GM23338 (cell line): ENCODE measurements at regions not wholly inside any gene's neighbourhood (a gene's known extent, or its start where the extent isn't known, plus 50 kb on each side); places are given as distances from the start of the nearest gene placed in this dataset.

Experiments
- ATAC-seq: fragments of 200-7000 bp; cut with Tn5 transposase; 3 replicates; pipeline ENCODE4 v1.9.1; 2020
- DNase-seq: peaks from one replicate; pipeline ENCODE4 v3.0.0-alpha.2; 2015; ENCODE audit warnings: low spot score
- H2AFZ ChIP-seq: fragments of 200-600 bp; sonication (generic); 2 replicates; pipeline ENCODE4 v1.8.0; 2016; ENCODE audit warnings: antibody characterized with exemption, mild to moderate bottlenecking, moderate library complexity
- H3F3A ChIP-seq: fragments of 200-600 bp; sonication (generic); replicated peaks from 2 replicates; pipeline ENCODE4 v1.8.0; 2017; ENCODE audit warnings: antibody characterized with exemption, mixed run types, low read depth
- H3K27ac ChIP-seq: fragments of 200-600 bp; sonication (generic); 2 replicates; pipeline ENCODE4 v1.6.1; 2016; ENCODE audit warnings: low read depth
- H3K27me3 ChIP-seq: fragments of 200-600 bp; sonication (generic); 2 replicates; pipeline ENCODE4 v1.8.0; 2016; ENCODE audit warnings: mild to moderate bottlenecking, mixed run types, moderate library complexity; ENCODE audit not compliant: insufficient read depth
- H3K36me3 ChIP-seq: fragments of 200-600 bp; sonication (generic); 2 replicates; pipeline ENCODE4 v1.8.0; 2016; ENCODE audit warnings: mild to moderate bottlenecking; ENCODE audit not compliant: insufficient read depth
- H3K4me1 ChIP-seq: fragments of 200-600 bp; sonication (generic); 2 replicates; pipeline ENCODE4 v1.8.0; 2016; ENCODE audit warnings: mild to moderate bottlenecking, moderate library complexity; ENCODE audit not compliant: insufficient read depth
- H3K4me2 ChIP-seq: fragments of 200-600 bp; sonication (generic); 2 replicates; pipeline ENCODE4 v1.7.1; 2017; ENCODE audit warnings: mixed run types
- H3K4me3 ChIP-seq: fragments of 200-600 bp; sonication (generic); 2 replicates; pipeline ENCODE4 v1.6.1; 2016; ENCODE audit warnings: mixed run types
- H3K79me2 ChIP-seq: fragments of 200-600 bp; sonication (generic); replicated peaks from 2 replicates; pipeline ENCODE4 v1.8.0; 2017; ENCODE audit warnings: mild to moderate bottlenecking; ENCODE audit not compliant: insufficient read depth
- H3K9me2 ChIP-seq: fragments of 200-600 bp; sonication (generic); 2 replicates; pipeline ENCODE4 v1.8.0; 2017; ENCODE audit not compliant: insufficient read depth
- H4K20me1 ChIP-seq: fragments of 200-600 bp; sonication (generic); replicated peaks from 2 replicates; pipeline ENCODE4 v1.8.0; 2017; ENCODE audit warnings: mild to moderate bottlenecking; ENCODE audit not compliant: insufficient read depth
- H3K27ac Mint-ChIP-seq: 2 replicates; pipeline ENCODE4 v1.8.0; 2020; ENCODE audit warnings: inconsistent platforms, mild to moderate bottlenecking, moderate library complexity, mixed read lengths
- H3K27me3 Mint-ChIP-seq: 3 replicates; pipeline ENCODE4 v1.8.0; 2022; ENCODE audit warnings: low read depth, mild to moderate bottlenecking, moderate library complexity, mixed read lengths, inconsistent platforms; ENCODE audit not compliant: insufficient read depth, poor library complexity
- H3K36me3 Mint-ChIP-seq: 3 replicates; pipeline ENCODE4 v1.8.0; 2021; ENCODE audit warnings: low read depth, mild to moderate bottlenecking, inconsistent platforms, moderate library complexity, mixed read lengths
- H3K4me1 Mint-ChIP-seq: 3 replicates; pipeline ENCODE4 v1.8.0; 2020; ENCODE audit warnings: mild to moderate bottlenecking, inconsistent platforms, mixed read lengths
- H3K4me3 Mint-ChIP-seq: 3 replicates; pipeline ENCODE4 v1.8.0; 2021; ENCODE audit warnings: moderate library complexity, mild to moderate bottlenecking, inconsistent platforms, mixed read lengths
- H3K9me3 Mint-ChIP-seq: 3 replicates; pipeline ENCODE4 v1.8.0; 2020; ENCODE audit warnings: moderate library complexity, mild to moderate bottlenecking, inconsistent platforms, mixed read lengths
- CREB1 ChIP-seq: fragments of 250-450 bp; sonication (Bioruptor Pico); IDR thresholded peaks from 2 replicates; pipeline ENCODE4 v1.5.0; 2020; ENCODE audit warnings: low read depth, mild to moderate bottlenecking, moderate library complexity
- CTCF ChIP-seq, 2 experiments: fragments of 200-600 bp in 1 of 2; sonication (generic) in 1 of 2; conservative IDR thresholded peaks; 2 replicates each; pipeline versions ENCODE4 v1.5.1 to v1.6.1; 2016 to 2017; ENCODE audit warnings: antibody characterized with exemption in 2 of 2, low read depth in 2 of 2, mild to moderate bottlenecking in 2 of 2, moderate library complexity in 1 of 2
- ETS1 ChIP-seq: IDR thresholded peaks from 2 replicates; pipeline ENCODE4 v1.6.1; 2016; ENCODE audit warnings: antibody characterized with exemption
- EZH2 ChIP-seq: fragments of 200-600 bp; sonication (generic); IDR thresholded peaks from one replicate; pipeline ENCODE4 v1.8.0; 2017; ENCODE audit warnings: antibody characterized with exemption, mild to moderate bottlenecking, low read depth; ENCODE audit not compliant: unreplicated experiment
- EZH2phosphoT487 ChIP-seq: fragments of 200-600 bp; sonication (generic); IDR thresholded peaks from one replicate; pipeline ENCODE4 v1.8.1; 2018; ENCODE audit warnings: antibody characterized with exemption; ENCODE audit not compliant: unreplicated experiment
- JUNB ChIP-seq: IDR thresholded peaks from one replicate; pipeline ENCODE4 v1.6.1; 2016; ENCODE audit warnings: antibody characterized with exemption; ENCODE audit not compliant: unreplicated experiment
- POLR2AphosphoS5 ChIP-seq: IDR thresholded peaks from 2 replicates; pipeline ENCODE4 v1.6.1; 2016; ENCODE audit warnings: antibody characterized with exemption, low read depth
- REST ChIP-seq: IDR thresholded peaks from one replicate; pipeline ENCODE4 v1.6.1; 2018; ENCODE audit warnings: antibody characterized with exemption; ENCODE audit not compliant: unreplicated experiment
- STAT1 ChIP-seq: IDR thresholded peaks from one replicate; pipeline ENCODE4 v1.6.1; 2016; ENCODE audit warnings: antibody characterized with exemption; ENCODE audit not compliant: unreplicated experiment
- ZNF331 ChIP-seq: fragments of 250-450 bp; sonication (Bioruptor Pico); IDR thresholded peaks from 2 replicates; pipeline ENCODE4 v1.5.0; 2020; ENCODE audit warnings: low read depth, mild to moderate bottlenecking, moderate library complexity
- ZNF462 ChIP-seq: fragments of 250-450 bp; sonication (Bioruptor Pico); IDR thresholded peaks from 2 replicates; pipeline ENCODE4 v1.5.0; 2020; ENCODE audit warnings: mild to moderate bottlenecking, moderate library complexity

- ATAC-seq = no peak
- no peak for DNase-seq
- TF ChIP-seq STAT1 (no peak), CREB1 (CRISPR knock-in tag) (no peak), POLR2AphosphoS5 (no peak), REST (no peak), ZNF331 (CRISPR knock-in tag) (no peak), EZH2 (no peak), ETS1 (no peak), EZH2phosphoT487 (no peak), CTCF (conservative IDR thresholded peaks at IDR 0.05; ENCODE audit: low read depth in 2 of 2) (no peak), ZNF462 (CRISPR knock-in tag) (no peak), JUNB (no peak)
- no peaks in the 10 kb centered on the region for H3F3A ChIP-seq
- no peak overlapping the region for H2AFZ ChIP-seq
- Mint-ChIP-seq H3K4me3 (no peak overlapping the region), H3K9me3 (no peaks in the 10 kb centered on the region; the same call in 2 of the 3 replicates), H3K27ac (no peak overlapping the region), H3K27me3 (peaks cover 2% of the 10 kb centered on the region), H3K4me1 (no peaks in the 10 kb centered on the region), H3K36me3 (no peaks in the 10 kb centered on the region)
- no peak overlapping the region for H3K27ac ChIP-seq
- H3K27me3 ChIP-seq = no peaks in the 10 kb centered on the region
- H3K36me3 ChIP-seq = no peaks in the 10 kb centered on the region
- peaks cover 27% of the 10 kb centered on the region for H3K9me2 ChIP-seq
- H4K20me1 ChIP-seq = no peaks in the 10 kb centered on the region
- H3K4me2 ChIP-seq = no peak overlapping the region
- no peaks in the 10 kb centered on the region for H3K4me1 ChIP-seq
- H3K4me3 ChIP-seq = no peak overlapping the region
- H3K79me2 ChIP-seq = no peaks in the 10 kb centered on the region
Observed at GRCh38 chr10:33627611-33628010, 293.1 kb upstream of the NRP1 start.
